K562 (cell line): ENCODE measurements at regions not wholly inside any gene's neighbourhood (a gene's known extent, or its start where the extent isn't known, plus 50 kb on each side); places are given as distances from the start of the nearest gene placed in this dataset.

Experiments
- AFF4 ChIP-seq: sonication (generic); formaldehyde crosslinking; IDR thresholded peaks from 2 replicates; pipeline ENCODE4 v1.8.0; 2023; ENCODE audit warnings: mild to moderate bottlenecking, missing genetic modification reagents
- ELF2 ChIP-seq: fragments of 250-450 bp; sonication (Bioruptor Pico); IDR thresholded peaks from 2 replicates; pipeline ENCODE4 v1.5.0; 2021; ENCODE audit warnings: mild to moderate bottlenecking
- MAFF ChIP-seq: IDR thresholded peaks from 2 replicates; pipeline ENCODE4 v1.6.1; 2012; ENCODE audit warnings: low read length, improper control_type of control experiment
- MECOM ChIP-seq: fragments of 250-450 bp; sonication (Bioruptor Pico); IDR thresholded peaks from 2 replicates; pipeline ENCODE4 v1.8.0; 2022; ENCODE audit warnings: inconsistent platforms
- PURB ChIP-seq: sonication (generic); formaldehyde crosslinking; IDR thresholded peaks from 2 replicates; pipeline ENCODE4 v1.9.0; 2021; ENCODE audit warnings: low read depth, mild to moderate bottlenecking, missing genetic modification reagents
- RFX7 ChIP-seq: fragments of 250-450 bp; sonication (Bioruptor Pico); IDR thresholded peaks from 2 replicates; pipeline ENCODE4 v1.5.1; 2021; ENCODE audit warnings: mild to moderate bottlenecking
- TCF15 ChIP-seq: fragments of 250-450 bp; sonication (Bioruptor Pico); IDR thresholded peaks from 2 replicates; pipeline ENCODE4 v1.8.0; 2022; ENCODE audit warnings: moderate library complexity, mild to moderate bottlenecking, inconsistent platforms
- YY1 ChIP-seq, 3 experiments: IDR thresholded peaks; 2 replicates each; pipeline ENCODE4 v1.6.1; 2011; ENCODE audit warnings: low read length in 2 of 3, mild to moderate bottlenecking in 2 of 3, moderate library complexity in 2 of 3, borderline replicate concordance in 1 of 3, control low read depth in 1 of 3, low read depth in 1 of 3; ENCODE audit not compliant: insufficient read depth in 3 of 3, insufficient replicate concordance in 2 of 3, control insufficient read depth in 1 of 3, insufficient read length in 1 of 3; ENCODE audit errors: extremely low read depth in 1 of 3
- ZNF197 ChIP-seq: fragments of 200-800 bp; sonication (Bioruptor generic); IDR thresholded peaks from 2 replicates; pipeline ENCODE4 v1.6.1; 2016; ENCODE audit warnings: low read depth, missing genetic modification characterization, missing compliant biosample characterization
- ZNF253 ChIP-seq: fragments of 250-450 bp; sonication (Bioruptor Pico); conservative IDR thresholded peaks from 2 replicates; pipeline ENCODE4 v1.6.1; 2021; ENCODE audit warnings: mild to moderate bottlenecking
- ZNF316 ChIP-seq: fragments of 450-650 bp; IDR thresholded peaks from 2 replicates; pipeline ENCODE4 v1.6.1; 2016
- ZNF318 ChIP-seq, 2 experiments: fragments of 450-650 bp; IDR thresholded peaks; 2 replicates each; pipeline ENCODE4 v1.6.1; 2016; ENCODE audit warnings: mild to moderate bottlenecking in 2 of 2, borderline replicate concordance in 1 of 2, low read depth in 1 of 2, moderate library complexity in 1 of 2
- ZNF740 ChIP-seq, 3 experiments: fragments of 200-800 bp in 1 of 3; sonication (Bioruptor generic) in 1 of 3; sonication (generic) in 1 of 3; formaldehyde crosslinking in 1 of 3; IDR thresholded peaks; 2 replicates each; pipeline versions ENCODE4 v1.6.1 to v1.8.0; 2016 to 2022; ENCODE audit warnings: mild to moderate bottlenecking in 2 of 3, missing compliant biosample characterization in 2 of 3, missing genetic modification characterization in 2 of 3, missing genetic modification reagents in 1 of 3

GRCh38 chr6:8159966-8160365 is 57.6 kb upstream of the EEF1E1 start (continued):
- TF ChIP-seq MECOM (CRISPR knock-in tag) (no peak), ELF2 (CRISPR knock-in tag) (no peak), RFX7 (CRISPR knock-in tag) (no peak), ZNF318 (IDR thresholded peaks at IDR 0.05; ENCODE audit: borderline replicate concordance in 1 of 2, low read depth in 1 of 2) (no peak), TCF15 (CRISPR knock-in tag) (no peak), ZNF316 (peak; percentile 79), ZNF740 (CRISPR knock-in tag; IDR thresholded peaks at IDR 0.05) (no peak), ZNF740 (tag; IDR thresholded peaks at IDR 0.05) (no peak), ZNF197 (CRISPR knock-in tag) (no peak), YY1 (IDR thresholded peaks at IDR 0.05; ENCODE audit: borderline replicate concordance in 1 of 3, control insufficient read depth in 1 of 3, extremely low read depth in 1 of 3, insufficient read depth in 3 of 3, insufficient read length in 1 of 3, insufficient replicate concordance in 2 of 3, low read depth in 1 of 3, low read length in 2 of 3) (no peak), MAFF (peak; percentile 10; the same call in 1 of the 2 replicates), ZNF253 (CRISPR knock-in tag) (no peak), AFF4 (CRISPR knock-in tag) (no peak), PURB (CRISPR knock-in tag) (no peak)
